AG04449 (cell line): ENCODE measurements at regions not wholly inside any gene's neighbourhood (a gene's known extent, or its start where the extent isn't known, plus 50 kb on each side); places are given as distances from the start of the nearest gene placed in this dataset.

Experiments
- CTCF ChIA-PET: fragments of 350-600 bp; formaldehyde crosslinking; extraction: SDS; loops from one replicate; lab custom pipeline; 2021; ENCODE audit warnings: antibody characterized with exemption; lab: Yijun Ruan, JAX
- POLR2A ChIA-PET: fragments of 400-600, 350-600 bp; formaldehyde crosslinking; extraction: SDS; loops from one replicate; lab custom pipeline; 2020; ENCODE audit warnings: antibody characterized with exemption, inconsistent platforms; lab: Yijun Ruan, JAX
- DNase-seq: peaks from one replicate; pipeline ENCODE4 v3.0.0-alpha.2; 2010; ENCODE audit warnings: low read depth, low spot score
- H3K4me3 ChIP-seq: 2 replicates; pipeline ENCODE4 v1.5.1; 2011; ENCODE audit warnings: low read depth, mild to moderate bottlenecking, control low read depth, low read length
- TF ChIP-seq, protein P1 (sequence below): IDR thresholded peaks from one replicate; pipeline ENCODE4 v1.5.1; 2011; ENCODE audit warnings: mild to moderate bottlenecking, moderate library complexity, low read length, control low read depth, inconsistent platforms; ENCODE audit not compliant: insufficient read depth; ENCODE audit errors: missing control alignments

DNA sequence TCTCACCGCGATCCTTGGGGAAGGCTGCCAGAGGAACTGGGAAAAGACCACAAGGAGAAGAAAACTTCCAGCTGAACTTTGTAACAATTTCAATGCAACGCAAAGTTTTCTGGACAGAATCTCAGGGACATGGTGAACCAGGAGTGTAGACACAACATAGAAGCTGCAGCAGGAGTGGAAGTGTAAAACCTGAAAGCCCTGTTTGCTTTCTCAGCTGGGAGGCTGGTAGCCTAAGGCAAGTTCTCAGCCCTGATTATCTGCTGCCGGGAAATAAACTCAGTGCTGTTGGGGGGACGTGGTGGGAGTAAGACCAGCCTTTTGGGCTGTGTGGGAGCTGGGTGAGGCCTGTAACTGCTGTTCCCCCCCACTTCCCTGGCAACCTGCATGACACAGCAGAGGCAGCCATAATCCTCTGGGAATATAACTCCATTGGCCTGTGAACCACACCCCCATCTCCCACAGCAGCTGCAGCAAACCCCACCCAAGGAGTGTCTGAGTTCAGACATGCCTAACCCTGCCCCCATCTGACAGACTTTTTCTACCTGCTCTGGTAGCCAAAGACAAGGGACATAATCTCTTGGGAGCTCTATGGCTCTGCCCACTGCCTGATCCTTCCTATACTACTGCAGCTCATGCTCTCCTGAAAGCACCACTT lies 106.7 kb downstream of the ZNF621 start:
- H3K4me3 ChIP-seq: no peak overlapping the region
- ChIA-PET CTCF (no interaction called here), POLR2A (no interaction called here)
- TF ChIP-seq, protein P1, sequence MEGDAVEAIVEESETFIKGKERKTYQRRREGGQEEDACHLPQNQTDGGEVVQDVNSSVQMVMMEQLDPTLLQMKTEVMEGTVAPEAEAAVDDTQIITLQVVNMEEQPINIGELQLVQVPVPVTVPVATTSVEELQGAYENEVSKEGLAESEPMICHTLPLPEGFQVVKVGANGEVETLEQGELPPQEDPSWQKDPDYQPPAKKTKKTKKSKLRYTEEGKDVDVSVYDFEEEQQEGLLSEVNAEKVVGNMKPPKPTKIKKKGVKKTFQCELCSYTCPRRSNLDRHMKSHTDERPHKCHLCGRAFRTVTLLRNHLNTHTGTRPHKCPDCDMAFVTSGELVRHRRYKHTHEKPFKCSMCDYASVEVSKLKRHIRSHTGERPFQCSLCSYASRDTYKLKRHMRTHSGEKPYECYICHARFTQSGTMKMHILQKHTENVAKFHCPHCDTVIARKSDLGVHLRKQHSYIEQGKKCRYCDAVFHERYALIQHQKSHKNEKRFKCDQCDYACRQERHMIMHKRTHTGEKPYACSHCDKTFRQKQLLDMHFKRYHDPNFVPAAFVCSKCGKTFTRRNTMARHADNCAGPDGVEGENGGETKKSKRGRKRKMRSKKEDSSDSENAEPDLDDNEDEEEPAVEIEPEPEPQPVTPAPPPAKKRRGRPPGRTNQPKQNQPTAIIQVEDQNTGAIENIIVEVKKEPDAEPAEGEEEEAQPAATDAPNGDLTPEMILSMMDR: no peak
- DNase-seq: no peak

DNA sequence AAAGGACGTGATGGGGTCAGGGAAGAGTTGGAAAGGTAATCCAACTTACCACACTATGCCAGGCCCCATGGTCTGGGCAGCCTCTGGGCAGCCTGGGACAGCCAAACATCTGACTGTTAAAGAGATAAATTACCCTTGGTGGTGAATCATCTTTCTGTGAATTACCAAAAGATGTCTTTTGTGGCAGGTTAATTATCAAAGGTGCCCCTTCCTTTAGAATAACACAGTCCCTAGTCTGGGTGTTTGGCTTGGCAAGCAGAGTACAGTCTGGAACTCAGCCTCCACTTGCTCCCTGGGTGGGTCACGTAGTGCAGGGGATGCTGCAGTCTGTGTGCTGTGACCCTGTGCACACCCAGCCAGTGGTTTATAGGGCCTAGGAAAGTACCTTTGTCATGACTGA lies 113.1 kb downstream of the ZNF621 start:
- POLR2A ChIA-PET: no interaction called here
- TF ChIP-seq, protein P1: no peak

DNA sequence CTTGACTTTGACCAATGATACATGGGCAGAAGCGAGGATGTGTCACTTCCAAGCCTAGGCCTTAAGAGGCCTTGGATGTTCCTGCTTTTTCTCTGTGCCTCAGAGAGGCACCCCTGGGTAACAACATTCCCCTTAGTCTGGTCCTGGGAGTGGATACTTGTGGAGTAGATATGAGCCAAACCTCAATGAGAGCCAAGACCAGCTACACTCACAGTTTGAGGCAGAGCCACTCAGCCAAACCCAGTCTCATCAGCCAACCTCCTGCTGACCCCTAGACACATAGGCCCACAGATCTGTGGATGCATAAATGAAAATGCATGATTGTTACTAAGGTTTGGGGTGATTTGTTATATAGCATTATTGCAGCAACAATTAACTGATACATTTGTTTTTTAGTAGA lies 114.2 kb downstream of the ZNF621 start:
- no peak for DNase-seq
- no peak overlapping the region for H3K4me3 ChIP-seq
- TF ChIP-seq, protein P1: no peak
- ChIA-PET POLR2A (no interaction called here), CTCF (no interaction called here)

More for the DNA sequence above, 113.1 kb downstream of the ZNF621 start:
- DNase-seq: no peak
- H3K4me3 ChIP-seq: no peak overlapping the region
- CTCF ChIA-PET: no interaction called here

DNA sequence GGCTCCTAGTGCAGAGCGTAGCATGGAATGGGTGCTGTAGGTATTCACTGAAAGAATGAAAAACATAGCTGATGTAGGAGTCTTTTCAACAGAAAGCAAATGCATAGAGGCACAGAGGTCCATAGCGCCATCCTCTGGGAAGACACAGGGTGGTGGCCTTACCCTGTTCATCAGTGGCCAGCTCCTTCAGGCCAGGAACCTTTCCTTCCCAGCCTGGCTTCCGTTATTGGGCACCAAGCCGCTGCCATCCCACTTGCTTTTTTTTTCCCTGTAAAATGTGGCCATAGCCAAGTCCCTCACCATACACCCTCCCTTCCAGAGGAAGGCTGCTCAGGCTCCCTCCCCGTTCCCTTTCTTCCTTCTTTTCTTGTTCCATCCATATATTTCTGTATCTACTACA lies 118.1 kb downstream of the ZNF621 start:
- CTCF ChIA-PET: no interaction called here

DNA sequence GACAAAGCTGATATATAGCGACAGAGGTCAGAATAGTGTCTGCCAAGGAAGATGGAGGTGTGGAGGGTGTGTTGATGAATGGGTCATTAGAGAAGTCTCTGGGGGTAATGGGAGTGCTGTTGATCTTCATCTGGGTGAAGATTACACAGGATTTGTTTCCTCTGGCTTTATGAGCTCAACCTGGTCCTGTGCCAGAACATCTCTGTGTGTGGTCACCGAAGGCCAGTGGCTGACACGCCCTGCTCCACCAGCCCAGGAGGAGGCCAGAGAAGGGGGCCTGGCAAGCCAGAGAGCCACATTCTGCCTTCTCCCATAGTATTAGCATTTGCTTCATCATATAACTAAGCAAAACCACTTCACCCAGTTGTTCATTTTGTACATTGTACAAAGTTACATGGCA lies 121.1 kb downstream of the ZNF621 start:
- no peak for DNase-seq
- TF ChIP-seq, protein P1: no peak
- ChIA-PET POLR2A (no interaction called here), CTCF (no interaction called here)
- no peak overlapping the region for H3K4me3 ChIP-seq

More for the DNA sequence above, 118.1 kb downstream of the ZNF621 start:
- no peak overlapping the region for H3K4me3 ChIP-seq
- POLR2A ChIA-PET: no interaction called here
- DNase-seq: no peak
- TF ChIP-seq, protein P1: no peak

DNA sequence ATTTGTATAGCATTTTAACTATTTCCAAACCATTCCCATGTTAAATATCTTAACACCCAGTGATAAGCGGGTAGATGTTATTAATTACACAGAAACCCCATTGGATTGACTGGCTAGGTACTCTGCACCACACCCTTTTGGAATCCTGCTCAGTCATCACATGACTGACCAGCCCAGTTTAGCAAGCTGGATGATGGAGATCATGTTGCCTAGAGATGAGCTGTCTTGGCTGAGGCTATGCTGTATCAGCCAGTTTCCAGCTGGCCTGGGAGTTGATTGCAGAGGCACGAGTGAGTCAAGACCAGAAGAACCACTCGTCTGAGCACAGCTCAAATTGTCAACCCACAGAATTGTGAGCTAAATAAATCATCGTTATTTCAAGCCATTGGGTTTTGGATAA lies 124.6 kb downstream of the ZNF621 start:
- no peak overlapping the region for H3K4me3 ChIP-seq
- TF ChIP-seq, protein P1: no peak
- POLR2A ChIA-PET: no interaction called here
- CTCF ChIA-PET: no interaction called here
- no peak for DNase-seq
